Transverse colon (tissue), 4 donors: ENCODE measurements at regions not wholly inside any gene's neighbourhood (a gene's known extent, or its start where the extent isn't known, plus 50 kb on each side); places are given as distances from the start of the nearest gene placed in this dataset.

ENCODE experiments used
- DNase-seq: peaks from one replicate; pipeline ENCODE4 v3.0.0-alpha.2; 2019
- H3K27ac ChIP-seq, 4 donors: fragments of 200-600 bp; sonication (generic); 2 replicates each; pipeline ENCODE4 v1.5.1; 2016 to 2018; ENCODE audit warnings: inconsistent platforms in 4 of 4
- H3K27me3 ChIP-seq: fragments of 200-600 bp; sonication (generic); 2 replicates; pipeline ENCODE4 v1.5.1; 2017; ENCODE audit warnings: inconsistent platforms
- H3K36me3 ChIP-seq, 4 donors: fragments of 200-600 bp; sonication (generic); 2 replicates each; pipeline ENCODE4 v1.5.1; 2017 to 2019; ENCODE audit warnings: inconsistent platforms in 4 of 4
- H3K4me1 ChIP-seq, 4 donors: fragments of 200-600 bp; sonication (generic); 2 replicates each; pipeline ENCODE4 v1.5.1; 2017 to 2020; ENCODE audit warnings: inconsistent platforms in 4 of 4
- H3K4me3 ChIP-seq, 4 donors: fragments of 200-600 bp; sonication (generic); 1 replicate in 1 of 4; 2 replicates in 3 of 4; pipeline versions ENCODE4 v1.5.1 to v1.6.1; 2017 to 2019; ENCODE audit warnings: inconsistent platforms in 4 of 4
- H3K9me3 ChIP-seq, 2 donors: fragments of 200-600 bp; sonication (generic); 2 replicates each; pipeline ENCODE4 v1.5.1; 2017 to 2019; ENCODE audit warnings: inconsistent platforms in 2 of 2
- CTCF ChIP-seq, 5 experiments: fragments of 200-600 bp in 3 of 5; fragments of 450-650 bp in 2 of 5; sonication (generic) in 3 of 5; IDR thresholded peaks; 1 replicate in 2 of 5; 2 replicates in 3 of 5; pipeline ENCODE4 v1.5.1; 2016 to 2017; ENCODE audit warnings: antibody characterized with exemption in 5 of 5, inconsistent platforms in 3 of 5, mild to moderate bottlenecking in 2 of 5, moderate library complexity in 1 of 5
- EP300 ChIP-seq: sonication (generic); formaldehyde crosslinking; IDR thresholded peaks from one replicate; pipeline ENCODE4 v1.6.1; 2017; ENCODE audit warnings: antibody characterized with exemption, low read depth
- POLR2A ChIP-seq: fragments of 450-650 bp; IDR thresholded peaks from one replicate; pipeline ENCODE4 v1.6.1; 2016; ENCODE audit warnings: antibody characterized with exemption, mild to moderate bottlenecking, moderate library complexity
- POLR2AphosphoS5 ChIP-seq, 3 donors: sonication (generic); formaldehyde crosslinking; IDR thresholded peaks; one replicate each; pipeline ENCODE4 v1.6.1; 2016; ENCODE audit warnings: antibody characterized with exemption in 3 of 3
- WGBS, 2 donors: methylation state at CpG; one replicate each; pipeline ENCODE4 v1.1.5; 2018; ENCODE audit warnings: low coverage in 1 of 2; 5-methylcytosine and 5-hydroxymethylcytosine counted together
- in situ Hi-C, 4 donors: fragments of 200-750 bp; cut with MboI; loops; one replicate each; pipeline versions ENCODE4 v1.15.0 to v1.15.1; 2017; ENCODE audit warnings: low sequenced_read_pairs in 3 of 4, low pct_ligation_motif_present in 1 of 4, low pct_unique_long_range_greater_than_20kb in 1 of 4
- intact Hi-C: fragments of 100-400 bp; cut with DNase I; formaldehyde crosslinking; loops from one replicate; pipeline ENCODE4 v1.15.1; 2023; ENCODE audit warnings: low total_unique reads

- no peaks in the 10 kb centered on the region for H3K4me1 ChIP-seq
- no peaks in the 10 kb centered on the region for H3K36me3 ChIP-seq
- TF ChIP-seq EP300 (no peak), POLR2AphosphoS5 (IDR thresholded peaks at IDR 0.05) (no peak), POLR2A (no peak), CTCF (IDR thresholded peaks at IDR 0.05) (no peak)
- no peaks in the 10 kb centered on the region for H3K27me3 ChIP-seq
- intact Hi-C loops (no loop called here), in situ Hi-C loops (no loop called here)
- H3K27ac ChIP-seq, result no peak overlapping the region
- H3K4me3 ChIP-seq, result no peak overlapping the region
- DNase-seq, result no peak
- H3K9me3 ChIP-seq, result no peaks in the 10 kb centered on the region
These were observed 174.6 kb upstream of the GALNT5 start for GRCh38 chr2:157082950-157083349.

- intact Hi-C loops, result no loop called here
- 71 to 85% methylated on average over 1 of the region's 1 CpG for WGBS, 2 donors
These were observed 172.0 kb upstream of the GALNT5 start for GRCh38 chr2:157085522-157085921.

GRCh38 chr2:157087373-157088002 is 170.0 kb upstream of the GALNT5 start:
- no peaks in the 10 kb centered on the region for H3K9me3 ChIP-seq
- intact Hi-C loops (no loop called here), in situ Hi-C loops (no loop called here)
- no peak for TF ChIP-seq CTCF (IDR thresholded peaks at IDR 0.05)
- TF ChIP-seq POLR2AphosphoS5 (IDR thresholded peaks at IDR 0.05), result no peak
- no peak for TF ChIP-seq POLR2A
- no peak for TF ChIP-seq EP300
- 79 to 94% methylated on average over 12 to 13 of the region's 13 CpGs for WGBS, 2 donors
- no peak for DNase-seq
- no peak overlapping the region for H3K4me3 ChIP-seq
- no peaks in the 10 kb centered on the region for H3K36me3 ChIP-seq
- no peak overlapping the region for H3K27ac ChIP-seq
- H3K27me3 ChIP-seq, result no peaks in the 10 kb centered on the region
- H3K4me1 ChIP-seq, result no peaks in the 10 kb centered on the region

More at GRCh38 chr2:157085522-157085921, 172.0 kb upstream of the GALNT5 start:
- Histone ChIP-seq H3K4me3 (no peak overlapping the region), H3K27ac (no peak overlapping the region), H3K9me3 (no peaks in the 10 kb centered on the region), H3K36me3 (no peaks in the 10 kb centered on the region), H3K4me1 (no peaks in the 10 kb centered on the region), H3K27me3 (no peaks in the 10 kb centered on the region)
- TF ChIP-seq EP300 (no peak), POLR2A (no peak), CTCF (IDR thresholded peaks at IDR 0.05) (no peak), POLR2AphosphoS5 (IDR thresholded peaks at IDR 0.05) (no peak)
- in situ Hi-C loops, result no loop called here
- no peak for DNase-seq

- Histone ChIP-seq H3K9me3 (no peaks in the 10 kb centered on the region), H3K36me3 (no peaks in the 10 kb centered on the region), H3K27me3 (no peaks in the 10 kb centered on the region), H3K27ac (no peak overlapping the region), H3K4me3 (no peak overlapping the region), H3K4me1 (no peaks in the 10 kb centered on the region)
- intact Hi-C loops, result no loop called here
- no peak for DNase-seq
- in situ Hi-C loops, result no loop called here
- no peak for TF ChIP-seq EP300
- WGBS, 2 donors, result 37 to 41% methylated on average over 3 of the region's 3 CpGs
These were observed 163.8 kb upstream of the GALNT5 start for GRCh38 chr2:157093666-157094065.

GRCh38 chr2:157105372-157105771 is 152.1 kb upstream of the GALNT5 start:
- intact Hi-C loops, result no loop called here
- Histone ChIP-seq H3K36me3 (no peaks in the 10 kb centered on the region), H3K9me3 (peaks cover 0 to 4% of the 10 kb centered on the region in 2 donors), H3K4me3 (no peak overlapping the region), H3K27ac (no peak overlapping the region), H3K27me3 (no peaks in the 10 kb centered on the region), H3K4me1 (no peaks in the 10 kb centered on the region)
- DNase-seq, result no peak
- TF ChIP-seq POLR2A (no peak), POLR2AphosphoS5 (IDR thresholded peaks at IDR 0.05) (no peak), CTCF (IDR thresholded peaks at IDR 0.05) (no peak), EP300 (no peak)
- in situ Hi-C loops, result no loop called here
- 90 to 100% methylated on average over 1 of the region's 1 CpG for WGBS, 2 donors
